Fibroblast of the conjunctiva (primary cell): ENCODE measurements at regions not wholly inside any gene's neighbourhood (a gene's known extent, or its start where the extent isn't known, plus 50 kb on each side); places are given as distances from the start of the nearest gene placed in this dataset.

Experiments
- DNase-seq: peaks from one replicate; pipeline ENCODE4 v3.0.0-alpha.2; 2010; ENCODE audit warnings: low read depth

DNA sequence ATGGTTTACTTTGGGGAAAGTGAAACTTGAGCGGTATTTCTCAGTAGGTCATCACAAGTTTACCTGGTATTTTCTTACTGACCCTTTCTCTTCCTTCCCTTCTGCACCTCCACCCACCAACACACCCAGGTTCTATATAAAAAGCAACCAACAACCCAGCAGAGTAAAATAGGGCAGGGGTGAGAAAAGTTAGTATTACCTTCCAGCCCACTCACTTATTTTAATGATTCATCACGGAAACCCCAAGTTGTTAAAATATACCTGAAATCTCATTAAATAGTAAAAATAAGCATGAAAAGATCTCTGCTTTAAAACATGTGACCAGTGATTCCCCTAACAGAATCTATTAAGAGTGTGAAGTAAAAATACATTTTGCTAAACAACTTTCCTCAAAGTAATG, 306.1 kb downstream of the ZEB2 start:
- no peak for DNase-seq

DNA sequence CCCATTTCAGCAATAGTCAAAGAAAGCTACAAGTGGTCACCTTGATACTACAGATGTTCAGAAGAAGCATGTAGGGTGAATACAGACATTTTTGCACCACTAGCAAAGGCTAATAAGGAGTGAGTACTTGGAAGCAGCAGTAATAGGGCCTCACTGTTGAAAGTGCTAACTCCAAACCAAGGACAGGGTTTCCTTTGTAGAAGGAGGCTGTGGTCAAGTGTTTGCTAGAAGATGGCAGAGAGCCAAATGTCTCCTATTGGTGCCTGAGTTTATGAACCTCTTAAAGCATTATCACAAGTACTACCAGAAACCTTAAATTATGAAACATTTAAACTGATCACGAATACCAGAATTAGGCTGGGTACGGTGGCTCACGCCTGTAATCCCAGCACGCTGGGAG, 308.1 kb downstream of the ZEB2 start:
- no peak for DNase-seq

DNA sequence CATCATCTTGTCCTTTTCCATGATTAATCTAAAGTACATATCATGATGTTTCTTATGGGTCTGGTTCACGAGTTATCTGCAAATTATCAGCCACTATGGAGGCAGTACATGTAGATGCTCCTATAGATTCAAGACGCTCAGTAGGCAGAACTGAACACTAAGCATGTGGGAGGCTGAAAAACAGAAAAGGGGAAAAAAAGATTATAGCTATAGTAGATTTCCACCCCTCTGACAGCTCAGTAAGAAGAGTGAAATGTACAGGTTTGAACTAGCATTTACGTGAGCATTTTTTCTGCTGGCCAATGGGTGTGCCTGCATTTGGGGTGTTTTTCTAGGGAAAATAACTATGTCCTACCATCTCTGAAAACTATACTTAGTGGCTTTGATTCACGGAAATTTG, 308.9 kb downstream of the ZEB2 start:
- DNase-seq, result no peak

GRCh38 chr2:144210076-144210475, 309.8 kb downstream of the ZEB2 start:
- DNase-seq, result no peak

GRCh38 chr2:144208924-144209323, 311.0 kb downstream of the ZEB2 start:
- no peak for DNase-seq

DNA sequence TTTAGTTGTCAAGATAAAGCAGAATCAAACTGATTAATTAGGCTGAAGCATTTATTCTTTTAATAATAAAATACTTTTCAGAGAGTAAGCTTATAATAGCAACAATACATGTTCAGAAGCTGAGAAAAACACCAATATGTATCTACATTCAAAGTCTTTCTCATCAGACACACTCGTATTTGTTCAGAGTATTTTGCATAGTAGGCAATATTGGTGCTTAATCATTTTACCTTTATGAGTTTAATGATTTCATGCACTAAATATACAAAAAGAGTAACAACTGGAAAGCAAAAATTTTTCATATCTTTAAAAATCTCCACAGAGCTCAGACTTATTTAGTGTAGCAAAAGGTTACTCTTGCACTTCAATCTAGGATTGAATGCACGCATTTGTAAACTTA, 313.9 kb downstream of the ZEB2 start:
- DNase-seq, result no peak

- no peak for DNase-seq
These were observed 318.0 kb downstream of the ZEB2 start for GRCh38 chr2:144201868-144202468.

DNA sequence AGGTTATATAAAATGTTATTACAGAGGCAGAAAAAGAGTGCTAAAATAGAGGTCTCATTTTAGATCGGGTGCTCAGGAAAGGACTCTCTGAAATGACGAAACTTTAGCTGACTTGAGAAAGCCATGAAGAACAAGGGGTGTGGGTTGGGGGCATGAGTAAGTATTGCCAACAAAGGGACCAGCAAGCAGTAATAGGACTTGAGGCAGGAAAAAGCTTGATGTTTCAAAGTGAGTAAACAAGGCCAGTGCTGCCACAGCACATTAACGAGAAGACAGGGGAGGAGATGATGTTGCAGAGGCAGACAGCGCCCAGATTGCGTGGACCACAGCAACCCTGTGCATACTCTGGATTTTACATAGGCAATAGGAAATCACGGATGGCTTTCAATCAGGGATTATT, 318.8 kb downstream of the ZEB2 start:
- no peak for DNase-seq

- DNase-seq, result peak; percentile 16
These were observed 321.8 kb downstream of the ZEB2 start for GRCh38 chr2:144198116-144198515.

DNA sequence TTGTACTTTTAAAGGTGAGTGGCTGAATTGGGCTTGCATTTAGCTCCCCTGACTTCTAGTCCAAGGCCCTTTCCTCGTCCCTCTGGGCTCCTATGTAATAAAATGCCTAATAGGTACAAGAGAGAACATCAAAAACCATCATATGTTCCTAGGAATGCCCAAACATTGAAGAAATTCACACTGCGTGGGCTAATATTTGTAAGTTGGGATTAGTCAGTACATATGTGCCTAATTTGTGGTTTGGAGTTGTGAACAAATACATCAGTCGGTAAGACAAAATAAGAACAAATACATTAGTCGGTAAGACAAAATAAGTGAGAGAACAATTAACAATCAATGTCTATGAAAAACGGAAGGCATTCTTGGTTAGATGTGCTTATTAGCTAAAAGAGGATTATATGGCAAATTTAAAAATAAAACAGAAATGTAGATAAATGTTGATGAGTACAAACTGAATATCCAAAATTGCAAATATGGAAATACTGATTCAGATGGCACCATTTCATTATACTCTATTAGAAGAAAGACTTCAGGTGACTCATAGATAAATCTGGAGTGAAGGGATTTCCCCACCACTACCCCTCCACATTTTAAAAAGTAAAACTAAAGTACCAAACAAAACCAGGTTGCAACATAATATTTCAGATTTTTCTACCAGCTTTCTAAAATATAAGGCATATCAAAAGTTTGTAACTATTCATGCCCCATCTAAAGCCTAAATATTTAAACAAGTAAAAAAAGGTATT, 325.4 kb downstream of the ZEB2 start:
- DNase-seq, result no peak

- no peak for DNase-seq
These were observed 328.9 kb downstream of the ZEB2 start for GRCh38 chr2:144190908-144191605.

DNA sequence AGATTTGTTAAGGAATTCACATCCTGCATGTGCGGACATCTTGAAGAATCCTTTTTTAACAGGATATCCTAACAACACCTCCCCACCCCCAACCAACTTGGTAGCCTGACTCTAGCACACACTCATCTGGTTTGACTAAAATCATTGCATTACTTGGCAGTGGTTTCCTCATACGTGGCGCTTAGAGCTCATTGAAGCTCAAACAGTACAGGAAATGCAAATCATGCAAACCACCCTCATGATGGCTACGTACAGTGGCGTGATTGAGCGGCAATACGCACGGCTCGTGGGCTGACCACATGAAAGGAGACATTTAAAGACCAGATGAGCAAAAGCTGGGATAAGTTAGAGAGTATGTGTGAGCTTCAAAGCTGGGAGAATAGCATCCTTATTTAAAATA, 336.2 kb downstream of the ZEB2 start:
- DNase-seq, result peak; percentile 88

DNA sequence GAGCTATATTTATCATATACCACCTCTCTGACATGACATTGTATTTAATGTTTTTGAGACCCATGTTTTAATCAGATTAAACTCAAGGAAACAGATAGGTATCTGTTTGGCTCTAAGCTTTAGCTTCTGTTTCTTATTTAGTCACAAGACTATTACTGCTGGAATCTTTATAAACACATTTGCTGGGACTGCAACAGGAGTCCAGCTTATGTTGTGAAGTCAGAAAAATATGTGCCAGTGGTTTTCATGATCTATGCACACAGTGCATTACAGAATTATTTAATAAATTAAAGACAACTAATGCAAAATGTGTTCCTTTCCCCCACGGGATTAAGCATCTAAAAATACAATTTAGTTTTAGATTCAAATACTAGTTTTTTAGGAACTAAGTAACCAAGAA, 338.9 kb downstream of the ZEB2 start:
- DNase-seq, result peak; percentile 10

GRCh38 chr2:144180131-144180530, 339.8 kb downstream of the ZEB2 start:
- no peak for DNase-seq

DNA sequence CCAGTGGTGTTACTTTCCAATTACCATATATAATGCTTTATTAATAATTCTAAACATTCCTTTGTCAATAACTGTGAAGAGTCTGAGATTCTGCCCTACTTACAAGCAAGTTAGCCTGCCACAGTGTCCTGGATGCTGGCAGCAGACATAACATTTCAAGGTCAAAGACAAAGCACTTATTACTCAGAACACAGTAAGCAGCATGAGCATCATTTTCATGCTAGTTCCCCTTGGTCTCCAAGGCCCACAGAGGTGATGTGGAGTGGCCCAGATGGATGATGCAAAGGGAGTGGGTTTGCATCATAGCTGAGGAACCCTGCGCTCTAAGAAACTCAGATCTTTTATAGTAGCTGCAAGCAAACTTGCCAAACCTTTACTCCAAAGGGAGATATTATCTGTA, 349.7 kb downstream of the ZEB2 start:
- no peak for DNase-seq

- no peak for DNase-seq
These were observed 353.2 kb downstream of the ZEB2 start for GRCh38 chr2:144166743-144167142.

GRCh38 chr2:144165599-144166250, 354.2 kb downstream of the ZEB2 start:
- no peak for DNase-seq

DNA sequence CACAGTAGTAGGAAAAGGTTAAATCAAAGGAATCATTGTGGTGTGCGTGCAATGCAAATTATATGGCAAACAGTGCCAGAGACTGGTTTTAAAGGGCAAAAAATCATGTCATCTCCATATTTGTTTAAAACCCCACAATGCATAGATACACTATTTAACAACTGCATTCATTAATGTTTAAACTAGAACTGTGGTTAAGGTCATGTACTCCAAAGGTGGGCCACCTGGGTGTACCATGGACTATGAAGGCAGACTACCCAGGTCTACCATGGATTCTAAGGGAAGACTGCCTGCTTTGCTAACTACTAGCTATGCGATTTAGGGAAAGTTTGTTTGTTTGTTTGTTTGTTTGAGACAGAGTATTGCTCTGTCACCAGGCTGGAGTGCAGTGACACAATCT, 356.3 kb downstream of the ZEB2 start:
- DNase-seq, result no peak

DNA sequence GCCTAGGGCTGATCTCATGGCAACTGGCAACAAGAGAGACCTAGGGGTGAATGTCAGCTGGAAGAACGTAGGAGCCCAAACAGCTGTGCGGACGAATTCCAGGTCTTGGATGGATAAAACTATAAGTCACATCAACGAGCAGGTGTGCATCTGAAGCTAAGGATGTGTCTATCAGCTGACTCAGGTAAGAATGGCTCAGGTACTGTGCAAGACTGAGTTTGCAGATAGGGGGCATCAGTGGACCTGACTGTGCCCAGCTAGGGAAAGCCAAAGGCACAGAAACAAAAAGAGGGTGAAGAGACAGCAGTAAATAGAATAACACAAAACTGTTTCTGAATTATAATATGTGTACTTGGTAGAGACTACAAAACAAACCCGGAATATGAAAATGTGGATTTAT, 357.3 kb downstream of the ZEB2 start:
- no peak for DNase-seq

DNA sequence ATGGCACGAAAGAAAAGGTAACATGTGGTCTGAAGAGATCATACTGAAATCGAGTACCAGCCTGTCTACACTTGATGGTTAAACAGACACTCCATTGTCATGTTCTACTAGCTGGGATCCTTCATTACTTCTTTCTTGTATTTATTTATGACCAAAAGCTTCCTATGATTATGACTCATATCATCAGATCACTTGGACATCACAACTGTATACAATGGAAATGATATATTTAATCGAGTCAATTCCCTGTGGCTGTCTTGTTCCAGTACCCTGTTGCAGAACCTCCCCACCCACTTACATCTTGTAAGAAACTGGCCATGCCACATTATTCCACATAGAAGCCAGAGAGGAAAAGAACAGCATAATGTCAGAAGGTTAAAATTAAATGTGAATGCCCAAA, 358.9 kb downstream of the ZEB2 start:
- DNase-seq, result no peak

GRCh38 chr2:144159240-144159639, 360.7 kb downstream of the ZEB2 start:
- no peak for DNase-seq

- no peak for DNase-seq
These were observed 361.8 kb downstream of the ZEB2 start for GRCh38 chr2:144158096-144158495.
